ENCODE measurements at regions not wholly inside any gene's neighbourhood (a gene's known extent, or its start where the extent isn't known, plus 50 kb on each side); places are given as distances from the start of the nearest gene placed in this dataset.

- TF ChIP-seq CTCF (IDR thresholded peaks at IDR 0.05) (no peak), POLR2A (IDR thresholded peaks at IDR 0.05) (peak in 1 of 4 donors; percentile 20)
These were observed 89.2 kb upstream of the MEF2A start for GRCh38 chr15:99476413-99477222.

Data from esophagus squamous epithelium (tissue), 4 donors.